HuH-7 (cell line): ENCODE measurements at regions not wholly inside any gene's neighbourhood (a gene's known extent, or its start where the extent isn't known, plus 50 kb on each side); places are given as distances from the start of the nearest gene placed in this dataset.

Experiments
- DNase-seq: peaks from one replicate; pipeline ENCODE4 v3.0.0; 2011; ENCODE audit warnings: low spot score

- no peak for DNase-seq
These were observed 208.3 kb downstream of the TLE1 start for GRCh38 chr9:81480828-81481604.

GRCh38 chr9:81479573-81479972 is 209.8 kb downstream of the TLE1 start:
- DNase-seq = no peak

- no peak for DNase-seq
These were observed 211.7 kb downstream of the TLE1 start for GRCh38 chr9:81477669-81478068.

GRCh38 chr9:81476813-81477490 is 212.4 kb downstream of the TLE1 start:
- no peak for DNase-seq

- DNase-seq = no peak
These were observed 214.6 kb downstream of the TLE1 start for GRCh38 chr9:81474792-81475191.

- DNase-seq = no peak
These were observed 215.2 kb downstream of the TLE1 start for GRCh38 chr9:81474125-81474524.

GRCh38 chr9:81473708-81474107 is 215.6 kb downstream of the TLE1 start:
- DNase-seq = no peak

GRCh38 chr9:81473206-81473605 is 216.1 kb downstream of the TLE1 start:
- no peak for DNase-seq

- DNase-seq = no peak
These were observed 216.6 kb downstream of the TLE1 start for GRCh38 chr9:81472701-81473100.

- DNase-seq = no peak
These were observed 218.5 kb downstream of the TLE1 start for GRCh38 chr9:81470864-81471263.

- no peak for DNase-seq
These were observed 221.2 kb downstream of the TLE1 start for GRCh38 chr9:81468084-81468595.

- no peak for DNase-seq
These were observed 222.4 kb downstream of the TLE1 start for GRCh38 chr9:81466981-81467380.

GRCh38 chr9:81465468-81466011 is 223.8 kb downstream of the TLE1 start:
- no peak for DNase-seq

GRCh38 chr9:81462801-81463200 is 226.5 kb downstream of the TLE1 start:
- no peak for DNase-seq

- DNase-seq = no peak
These were observed 228.2 kb downstream of the TLE1 start for GRCh38 chr9:81461196-81461595.

GRCh38 chr9:81460693-81461092 is 228.7 kb downstream of the TLE1 start:
- no peak for DNase-seq

GRCh38 chr9:81459591-81459990 is 229.8 kb downstream of the TLE1 start:
- no peak for DNase-seq

GRCh38 chr9:81456431-81457006 is 232.8 kb downstream of the TLE1 start:
- no peak for DNase-seq

- DNase-seq = no peak
These were observed 233.7 kb downstream of the TLE1 start for GRCh38 chr9:81455462-81456219.

- no peak for DNase-seq
These were observed 243.9 kb downstream of the TLE1 start for GRCh38 chr9:81445331-81445921.

- no peak for DNase-seq
These were observed 257.7 kb downstream of the TLE1 start for GRCh38 chr9:81431641-81432040.

GRCh38 chr9:81430727-81431126 is 258.6 kb downstream of the TLE1 start:
- no peak for DNase-seq
